Trophoblast cell (in vitro differentiated cells and primary cell): ENCODE measurements at regions not wholly inside any gene's neighbourhood (a gene's known extent, or its start where the extent isn't known, plus 50 kb on each side); places are given as distances from the start of the nearest gene placed in this dataset.

Source experiments
- DNase-seq, 2 donors: peaks; one replicate each; pipeline ENCODE4 v3.0.0-alpha.2; 2016
- H2AFZ ChIP-seq: 2 replicates; pipeline ENCODE4 v1.6.1; 2013; ENCODE audit warnings: low read length, moderate library complexity, mild to moderate bottlenecking; ENCODE audit not compliant: insufficient read depth, poor library complexity
- H2AK5ac ChIP-seq: 2 replicates; pipeline ENCODE4 v1.6.1; 2013; ENCODE audit warnings: mild to moderate bottlenecking, low read length
- H2BK120ac ChIP-seq: 2 replicates; pipeline ENCODE4 v1.6.1; 2013; ENCODE audit warnings: low read length, mild to moderate bottlenecking, moderate library complexity; ENCODE audit not compliant: insufficient read depth, poor library complexity
- H2BK12ac ChIP-seq: 2 replicates; pipeline ENCODE4 v1.6.1; 2013; ENCODE audit warnings: mild to moderate bottlenecking, low read length, moderate library complexity
- H2BK5ac ChIP-seq: 2 replicates; pipeline ENCODE4 v1.6.1; 2013; ENCODE audit warnings: low read length, low read depth, moderate library complexity, mild to moderate bottlenecking; ENCODE audit not compliant: poor library complexity
- H3K14ac ChIP-seq: 2 replicates; pipeline ENCODE4 v1.6.1; 2013; ENCODE audit warnings: mild to moderate bottlenecking, low read length
- H3K18ac ChIP-seq: 2 replicates; pipeline ENCODE4 v1.6.1; 2013; ENCODE audit warnings: mild to moderate bottlenecking, low read length
- H3K23ac ChIP-seq: 2 replicates; pipeline ENCODE4 v1.6.1; 2013; ENCODE audit warnings: low read length
- H3K27ac ChIP-seq: 2 replicates; pipeline ENCODE4 v1.5.1; 2013; ENCODE audit warnings: low read depth, mild to moderate bottlenecking, inconsistent platforms, low read length, moderate library complexity
- H3K27me3 ChIP-seq: 2 replicates; pipeline ENCODE4 v1.6.1; 2013; ENCODE audit warnings: inconsistent platforms, mild to moderate bottlenecking, low read length, moderate library complexity; ENCODE audit not compliant: insufficient read depth
- H3K36me3 ChIP-seq, 2 experiments: 1 replicate in 1 of 2; 2 replicates in 1 of 2; pipeline ENCODE4 v1.6.1; 2013; ENCODE audit warnings: low read length in 2 of 2, mild to moderate bottlenecking in 2 of 2, moderate library complexity in 1 of 2; ENCODE audit not compliant: insufficient read depth in 2 of 2, control insufficient read depth in 1 of 2
- H3K4ac ChIP-seq: 2 replicates; pipeline ENCODE4 v1.6.1; 2013; ENCODE audit warnings: low read depth, mild to moderate bottlenecking, low read length, moderate library complexity
- H3K4me1 ChIP-seq, 2 experiments: 1 replicate in 1 of 2; 2 replicates in 1 of 2; pipeline ENCODE4 v1.6.1; 2013; ENCODE audit warnings: low read length in 2 of 2, mild to moderate bottlenecking in 2 of 2, moderate library complexity in 1 of 2; ENCODE audit not compliant: insufficient read depth in 2 of 2, control insufficient read depth in 1 of 2
- H3K4me2 ChIP-seq: 2 replicates; pipeline ENCODE4 v1.6.1; 2013; ENCODE audit warnings: inconsistent platforms, mild to moderate bottlenecking, low read length, moderate library complexity
- H3K4me3 ChIP-seq: 2 replicates; pipeline ENCODE4 v1.5.1; 2013; ENCODE audit warnings: mild to moderate bottlenecking, low read depth, low read length, inconsistent platforms
- H3K79me1 ChIP-seq: one replicate; pipeline ENCODE4 v1.6.1; 2013; ENCODE audit warnings: low read length
- H3K79me2 ChIP-seq: 2 replicates; pipeline ENCODE4 v1.6.1; 2013; ENCODE audit warnings: low read length, mild to moderate bottlenecking; ENCODE audit not compliant: control insufficient read depth, insufficient read depth, poor library complexity
- H3K9ac ChIP-seq: 2 replicates; pipeline ENCODE4 v1.6.1; 2013; ENCODE audit warnings: mild to moderate bottlenecking, low read length
- H3K9me3 ChIP-seq: 2 replicates; pipeline ENCODE4 v1.6.1; 2013; ENCODE audit warnings: low read depth, mild to moderate bottlenecking, control low read depth, inconsistent platforms, low read length; ENCODE audit not compliant: insufficient read depth
- H4K12ac ChIP-seq: 2 replicates; pipeline ENCODE4 v1.6.1; 2013; ENCODE audit warnings: low read depth, mild to moderate bottlenecking, low read length, moderate library complexity
- H4K8ac ChIP-seq: 2 replicates; pipeline ENCODE4 v1.6.1; 2013; ENCODE audit warnings: low read depth, mild to moderate bottlenecking, low read length, moderate library complexity
- H4K91ac ChIP-seq: one replicate; pipeline ENCODE4 v1.6.1; 2013; ENCODE audit warnings: low read depth, mild to moderate bottlenecking, low read length, moderate library complexity
- WGBS: extraction: QIAGEN DNeasy Blood & Tissue Kit; methylation state at CpG from one replicate; pipeline ENCODE4 v1.1.7; 2013; ENCODE audit warnings: missing lambda C conversion rate; ENCODE audit not compliant: insufficient read length, insufficient coverage; ENCODE audit errors: extremely low coverage; 5-methylcytosine and 5-hydroxymethylcytosine counted together

GRCh38 chr16:86931410-86931941 lies 353.1 kb downstream of the FOXL1 start:
- Histone ChIP-seq H3K4me3 (no peak overlapping the region), H3K18ac (no peak overlapping the region), H3K27me3 (no peaks in the 10 kb centered on the region), H3K9ac (no peak overlapping the region), H2BK120ac (no peak overlapping the region), H4K91ac (peak overlapping the region; percentile 30), H3K79me1 (peaks cover 9% of the 10 kb centered on the region), H4K12ac (no peak overlapping the region), H3K4me1 (peaks cover 19 to 31% of the 10 kb centered on the region in 2 experiments), H3K14ac (no peak overlapping the region), H3K4me2 (no peak overlapping the region), H3K79me2 (no peaks in the 10 kb centered on the region), H3K9me3 (peaks cover 5% of the 10 kb centered on the region), H3K4ac (no peak overlapping the region), H2AK5ac (no peak overlapping the region), H2BK5ac (no peak overlapping the region), H2AFZ (no peak overlapping the region), H3K27ac (no peak overlapping the region), H3K36me3 (no peaks in the 10 kb centered on the region), H2BK12ac (peak overlapping the region; percentile 33), H3K23ac (no peak overlapping the region), H4K8ac (no peak overlapping the region)
- WGBS: no CpG with 5 or more reads among the region's 26 CpGs
- no peak for DNase-seq

DNA sequence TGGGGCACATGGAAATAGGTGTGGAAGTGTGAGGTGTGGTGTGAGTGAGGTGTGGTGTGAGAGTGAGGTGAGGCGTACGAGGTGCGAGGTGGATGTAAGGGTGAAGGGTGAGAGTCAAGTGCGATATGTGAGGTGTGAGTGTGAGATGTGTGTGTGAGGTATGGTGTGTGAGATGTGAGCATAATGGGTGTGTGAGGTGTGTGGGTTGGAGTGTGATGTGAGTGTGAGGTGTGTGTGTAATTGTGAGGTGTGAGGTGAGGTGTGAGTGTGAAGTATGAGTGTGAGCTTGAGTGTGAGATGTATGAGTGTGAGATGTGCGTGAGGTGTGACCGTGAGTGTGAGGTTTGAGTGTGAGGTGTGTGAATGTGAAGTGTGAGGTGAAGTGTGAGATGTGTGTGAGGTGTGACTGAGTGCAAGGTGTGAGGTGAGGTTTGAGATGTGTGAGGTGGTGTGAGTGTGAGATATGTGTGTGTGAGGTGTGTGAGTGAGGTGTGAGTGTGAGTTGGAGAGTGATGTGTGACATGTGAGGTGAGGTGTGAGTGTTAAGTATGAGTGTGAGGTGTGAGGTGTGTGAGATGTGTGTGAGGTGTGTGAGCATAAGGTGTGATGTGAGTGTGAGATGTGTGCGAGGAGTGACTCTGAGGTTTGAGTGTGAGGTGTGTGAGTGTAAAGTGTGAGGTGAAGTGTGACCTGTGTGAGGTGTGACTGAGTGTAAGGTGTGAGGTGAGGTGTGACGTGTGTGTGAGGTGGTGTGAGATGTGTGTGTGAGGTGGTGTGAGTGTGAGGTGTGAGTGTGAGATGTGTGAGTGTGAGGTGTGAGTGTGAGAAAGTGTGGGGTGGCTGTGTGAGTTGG lies 354.0 kb downstream of the FOXL1 start:
- Histone ChIP-seq H3K4me2 (no peak overlapping the region), H3K4me1 (peaks cover 19 to 30% of the 10 kb centered on the region in 2 experiments), H3K9me3 (peaks cover 5% of the 10 kb centered on the region), H3K23ac (no peak overlapping the region), H4K91ac (no peak overlapping the region), H3K79me1 (peaks cover 9% of the 10 kb centered on the region), H4K12ac (no peak overlapping the region), H3K27me3 (no peaks in the 10 kb centered on the region), H3K18ac (no peak overlapping the region), H4K8ac (no peak overlapping the region), H2BK12ac (no peak overlapping the region), H3K4ac (no peak overlapping the region), H3K27ac (no peak overlapping the region), H3K36me3 (no peaks in the 10 kb centered on the region), H2BK5ac (no peak overlapping the region), H2AK5ac (no peak overlapping the region), H3K4me3 (no peak overlapping the region), H3K9ac (no peak overlapping the region), H2AFZ (no peak overlapping the region), H3K79me2 (no peaks in the 10 kb centered on the region), H2BK120ac (no peak overlapping the region), H3K14ac (no peak overlapping the region)
- no peak for DNase-seq
- 100% methylated on average over 8 of the region's 8 CpGs for WGBS

DNA sequence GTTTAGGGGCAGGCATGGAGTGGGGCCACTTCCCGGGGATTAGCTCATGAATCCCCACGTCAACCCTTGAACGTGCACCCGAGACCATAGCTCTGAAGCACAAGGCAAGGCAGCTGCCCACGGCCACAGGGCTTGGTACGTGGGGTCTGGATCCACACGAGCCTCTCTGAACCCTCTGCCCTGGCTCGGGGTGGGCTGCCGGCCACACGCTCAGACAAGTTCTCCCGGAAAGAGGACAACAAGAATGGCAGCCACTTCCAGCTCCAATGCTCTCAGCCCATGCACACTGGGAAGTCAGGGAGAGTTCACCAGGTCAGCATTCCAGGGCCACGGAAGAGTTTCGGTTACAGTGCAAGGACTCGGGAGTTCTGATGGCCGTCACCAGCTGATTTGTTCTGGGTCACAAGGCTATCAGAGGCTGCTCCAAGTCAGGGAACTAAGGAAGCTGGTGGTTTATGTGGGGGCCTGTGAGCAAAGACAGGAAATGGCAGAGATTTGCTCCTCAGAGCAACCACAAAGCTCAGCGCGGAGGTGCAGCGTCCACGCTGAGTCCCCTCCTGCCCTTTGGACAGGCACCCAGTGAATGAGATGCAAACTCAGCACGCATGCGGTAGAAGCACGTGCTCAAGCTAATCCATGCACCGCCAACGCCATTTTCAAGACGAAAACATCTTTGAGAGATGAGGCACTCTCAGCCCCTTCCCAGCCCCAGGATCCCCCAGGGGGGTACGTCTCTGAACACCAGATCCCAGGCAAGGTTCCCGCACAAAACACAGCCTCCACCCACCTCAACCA lies 356.4 kb downstream of the FOXL1 start:
- Histone ChIP-seq H2BK5ac (no peak overlapping the region), H2BK120ac (no peak overlapping the region), H3K36me3 (no peaks in the 10 kb centered on the region), H4K91ac (no peak overlapping the region), H4K12ac (no peak overlapping the region), H3K27ac (no peak overlapping the region), H3K4me2 (no peak overlapping the region), H3K4me3 (no peak overlapping the region), H2AFZ (no peak overlapping the region), H3K9me3 (peaks cover 12% of the 10 kb centered on the region), H3K4me1 (peaks cover 5 to 14% of the 10 kb centered on the region in 2 experiments), H3K23ac (no peak overlapping the region), H3K4ac (no peak overlapping the region), H3K79me1 (peaks cover 4% of the 10 kb centered on the region), H3K27me3 (no peaks in the 10 kb centered on the region), H3K79me2 (no peaks in the 10 kb centered on the region), H3K9ac (no peak overlapping the region), H2AK5ac (no peak overlapping the region), H3K14ac (peak overlapping the region; percentile 22), H2BK12ac (no peak overlapping the region), H3K18ac (no peak overlapping the region), H4K8ac (no peak overlapping the region)
- DNase-seq: no peak
- no CpG with 5 or more reads among the region's 27 CpGs for WGBS

- Histone ChIP-seq H3K4me1 (peaks cover 3 to 4% of the 10 kb centered on the region in 2 experiments), H3K23ac (no peak overlapping the region), H3K4me3 (no peak overlapping the region), H3K18ac (no peak overlapping the region), H3K27me3 (no peaks in the 10 kb centered on the region), H2AK5ac (no peak overlapping the region), H4K12ac (no peak overlapping the region), H2BK120ac (no peak overlapping the region), H4K91ac (no peak overlapping the region), H3K14ac (no peak overlapping the region), H3K27ac (no peak overlapping the region), H2AFZ (no peak overlapping the region), H2BK5ac (no peak overlapping the region), H4K8ac (no peak overlapping the region), H3K79me2 (no peaks in the 10 kb centered on the region), H3K79me1 (no peaks in the 10 kb centered on the region), H2BK12ac (no peak overlapping the region), H3K4ac (no peak overlapping the region), H3K9ac (no peak overlapping the region), H3K36me3 (no peaks in the 10 kb centered on the region), H3K4me2 (no peak overlapping the region), H3K9me3 (peaks cover 13% of the 10 kb centered on the region)
- DNase-seq: no peak
- no CpG with 5 or more reads among the region's 2 CpGs for WGBS
These were observed 361.3 kb downstream of the FOXL1 start for GRCh38 chr16:86939609-86940008.
